Testis (tissue), 2 donors: ENCODE measurements at regions not wholly inside any gene's neighbourhood (a gene's known extent, or its start where the extent isn't known, plus 50 kb on each side); places are given as distances from the start of the nearest gene placed in this dataset.
"Not testable (repeated sequence)": the region's sequence is repeated elsewhere in the genome, so short reads cannot be mapped to it uniquely, and the experiment has no call there.

Experiments used
- CTCF ChIP-seq, 3 experiments: fragments of 450-650 bp in 2 of 3; fragments of 200-600 bp in 1 of 3; sonication (generic) in 1 of 3; IDR thresholded peaks; one replicate each; pipeline ENCODE4 v1.5.1; 2016 to 2019; ENCODE audit warnings: antibody characterized with exemption in 3 of 3, mild to moderate bottlenecking in 2 of 3, moderate library complexity in 1 of 3
- POLR2A ChIP-seq: fragments of 450-650 bp; IDR thresholded peaks from one replicate; pipeline ENCODE4 v1.6.1; 2017; ENCODE audit warnings: antibody characterized with exemption, mild to moderate bottlenecking, moderate library complexity

- not testable (repeated sequence) for TF ChIP-seq CTCF (IDR thresholded peaks at IDR 0.05); POLR2A
Observed at GRCh38 chr10:53338199-53338598, 565.6 kb upstream of the MBL2 start.
